ENCODE measurements at regions not wholly inside any gene's neighbourhood (a gene's known extent, or its start where the extent isn't known, plus 50 kb on each side); places are given as distances from the start of the nearest gene placed in this dataset.

DNA sequence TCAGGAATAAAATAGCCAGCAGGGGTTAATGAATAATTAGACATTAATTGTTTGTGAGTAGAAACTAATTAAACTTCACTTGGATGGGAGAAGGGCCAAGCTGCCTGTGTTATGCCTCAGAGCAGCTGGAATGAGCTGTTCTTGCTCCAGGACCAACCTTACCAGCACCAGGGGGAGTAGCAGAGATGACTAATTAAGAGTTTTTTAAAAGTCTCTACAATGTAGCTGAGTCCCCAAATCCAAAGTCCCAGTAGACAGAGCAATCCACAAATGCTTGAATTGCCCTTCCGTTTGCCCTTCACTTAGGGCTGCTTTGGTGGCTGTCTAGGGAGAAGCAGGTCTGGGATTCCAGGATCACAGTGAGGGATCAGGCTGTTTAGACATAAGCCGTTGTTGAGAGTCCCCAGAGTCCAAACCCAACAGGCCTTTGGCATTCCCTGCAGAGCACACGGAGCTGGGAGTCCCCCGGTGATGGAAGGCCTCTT is 59.4 kb downstream of the RHOB start:
- Histone ChIP-seq H2BK5ac (ENCODE audit: low read length) (no peak overlapping the region), H2AK5ac (ENCODE audit: low read depth, low read length) (no peak overlapping the region), H3K4me3 (ENCODE audit: low read length in 2 of 2) (no peak overlapping the region), H2AFZ (ENCODE audit: low read length) (no peak overlapping the region), H3K79me1 (ENCODE audit: low read depth, low read length) (no peaks in the 10 kb centered on the region), H2BK15ac (ENCODE audit: low read length) (no peak overlapping the region), H4K91ac (ENCODE audit: low read depth, low read length, poor library complexity) (no peak overlapping the region), H3K27me3 (ENCODE audit: control insufficient read depth in 3 of 3, insufficient read depth in 3 of 3, low read depth in 1 of 3, low read length in 3 of 3) (no peaks in the 10 kb centered on the region), H3K4me1 (ENCODE audit: control insufficient read depth in 2 of 2, insufficient read depth in 1 of 2, low read depth in 1 of 2, low read length in 2 of 2) (peaks cover 13 to 16% of the 10 kb centered on the region in 2 donors), H3K4me2 (ENCODE audit: insufficient read depth, low read length, poor library complexity, severe bottlenecking) (no peak overlapping the region), H3K36me3 (replicated peaks in 1 of 2; ENCODE audit: control insufficient read depth in 2 of 2, insufficient read depth in 2 of 2, low read length in 2 of 2) (no peaks in the 10 kb centered on the region), H3K14ac (ENCODE audit: low read length) (no peak overlapping the region), H3K18ac (ENCODE audit: low read length) (no peak overlapping the region), H3K23ac (ENCODE audit: low read depth, low read length, poor library complexity) (no peak overlapping the region), H4K8ac (ENCODE audit: low read depth, low read length) (no peak overlapping the region), H3K4ac (ENCODE audit: low read length) (no peak overlapping the region), H3K27ac (replicated peaks; ENCODE audit: low read length) (no peak overlapping the region), H2BK120ac (ENCODE audit: low read depth, low read length) (no peak overlapping the region), H3K9ac (ENCODE audit: low read depth, low read length, poor library complexity) (no peak overlapping the region), H2BK12ac (ENCODE audit: low read length) (no peak overlapping the region), H3K9me3 (replicated peaks in 1 of 2; ENCODE audit: control insufficient read depth in 2 of 2, insufficient read depth in 1 of 2, low read depth in 1 of 2, low read length in 2 of 2) (peaks cover 0 to 3% of the 10 kb centered on the region in 2 donors)
- WGBS, 2 donors (ENCODE audit: extremely low coverage in 2 of 2, insufficient read length in 2 of 2, insufficient replicate concordance in 1 of 2) = no CpG with 5 or more reads among the region's 4 CpGs
- no peak for DNase-seq (ENCODE audit: low spot score)

DNA sequence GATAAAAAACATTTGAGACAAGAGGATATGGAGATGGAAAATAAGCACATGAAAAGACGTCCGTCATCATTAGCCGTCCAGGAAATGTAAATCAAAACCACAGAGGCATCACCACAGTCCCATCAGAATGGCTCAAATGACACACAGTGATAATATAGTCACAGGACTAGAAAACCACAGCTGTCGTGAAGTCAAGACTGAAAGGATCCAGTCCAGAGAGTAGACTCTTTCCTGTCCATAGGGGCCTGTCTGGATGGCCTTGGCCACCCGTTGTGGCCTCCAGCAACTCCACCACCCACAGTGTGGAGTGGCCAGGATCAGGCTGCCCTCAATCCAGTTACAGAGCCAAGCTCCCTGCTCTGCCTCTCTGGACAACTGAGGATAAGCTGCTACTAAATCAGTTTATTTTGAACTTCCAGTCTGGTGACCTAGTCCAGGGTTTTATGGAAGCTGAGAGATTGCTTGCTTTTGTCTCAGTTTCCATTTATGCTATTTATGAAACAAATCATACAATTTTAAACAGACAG is 60.4 kb downstream of the RHOB start:
- WGBS, 2 donors (ENCODE audit: extremely low coverage in 2 of 2, insufficient read length in 2 of 2, insufficient replicate concordance in 1 of 2) = no CpG with 5 or more reads among the region's 5 CpGs
- H3K18ac ChIP-seq (ENCODE audit: low read length) = no peak overlapping the region
- no peak overlapping the region for H2AK5ac ChIP-seq (ENCODE audit: low read depth, low read length)
- H2BK15ac ChIP-seq (ENCODE audit: low read length) = no peak overlapping the region
- H2BK12ac ChIP-seq (ENCODE audit: low read length) = no peak overlapping the region
- H3K4me2 ChIP-seq (ENCODE audit: insufficient read depth, low read length, poor library complexity, severe bottlenecking) = no peak overlapping the region
- H3K14ac ChIP-seq (ENCODE audit: low read length) = no peak overlapping the region
- no peak overlapping the region for H4K91ac ChIP-seq (ENCODE audit: low read depth, low read length, poor library complexity)
- H2BK5ac ChIP-seq (ENCODE audit: low read length) = no peak overlapping the region
- no peaks in the 10 kb centered on the region for H3K79me1 ChIP-seq (ENCODE audit: low read depth, low read length)
- no peak overlapping the region for H3K23ac ChIP-seq (ENCODE audit: low read depth, low read length, poor library complexity)
- no peak overlapping the region for H3K27ac ChIP-seq (replicated peaks; ENCODE audit: low read length)
- no peak overlapping the region for H3K4ac ChIP-seq (ENCODE audit: low read length)
- H3K4me1 ChIP-seq (ENCODE audit: control insufficient read depth in 2 of 2, insufficient read depth in 1 of 2, low read depth in 1 of 2, low read length in 2 of 2) = peaks cover 19 to 22% of the 10 kb centered on the region in 2 donors
- H2AFZ ChIP-seq (ENCODE audit: low read length) = no peak overlapping the region
- no peak for DNase-seq (ENCODE audit: low spot score)
- no peaks in the 10 kb centered on the region for H3K36me3 ChIP-seq (replicated peaks in 1 of 2; ENCODE audit: control insufficient read depth in 2 of 2, insufficient read depth in 2 of 2, low read length in 2 of 2)
- H3K9ac ChIP-seq (ENCODE audit: low read depth, low read length, poor library complexity) = peak overlapping the region; percentile 39
- H3K9me3 ChIP-seq (replicated peaks in 1 of 2; ENCODE audit: control insufficient read depth in 2 of 2, insufficient read depth in 1 of 2, low read depth in 1 of 2, low read length in 2 of 2) = peaks cover 0 to 3% of the 10 kb centered on the region in 2 donors
- no peak overlapping the region for H4K8ac ChIP-seq (ENCODE audit: low read depth, low read length)
- H3K27me3 ChIP-seq (ENCODE audit: control insufficient read depth in 3 of 3, insufficient read depth in 3 of 3, low read depth in 1 of 3, low read length in 3 of 3) = no peaks in the 10 kb centered on the region
- H3K4me3 ChIP-seq (ENCODE audit: low read length in 2 of 2) = no peak overlapping the region
- no peak overlapping the region for H2BK120ac ChIP-seq (ENCODE audit: low read depth, low read length)

DNA sequence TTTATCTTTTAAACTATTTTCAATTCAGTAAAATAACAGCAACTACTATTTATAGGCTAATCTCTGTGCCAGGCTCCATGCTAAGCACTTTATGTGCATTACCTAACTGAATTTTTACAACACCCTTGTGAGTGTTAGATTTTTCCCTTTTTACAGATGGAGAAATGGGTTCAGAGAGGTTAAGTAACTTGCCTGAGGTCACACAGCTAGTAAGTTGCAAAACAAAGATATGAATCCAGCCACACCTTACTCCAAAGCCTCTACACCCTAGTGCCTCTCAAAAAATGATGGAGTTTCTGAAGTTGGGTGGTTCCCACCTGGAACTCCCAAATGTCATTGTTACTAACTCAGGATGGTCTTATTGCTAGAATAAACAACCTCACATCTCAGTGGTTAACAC is 60.8 kb downstream of the RHOB start:
- H4K8ac ChIP-seq (ENCODE audit: low read depth, low read length) = no peak overlapping the region
- DNase-seq (ENCODE audit: low spot score) = no peak
- no peak overlapping the region for H3K4me3 ChIP-seq (ENCODE audit: low read length in 2 of 2)
- H2AK5ac ChIP-seq (ENCODE audit: low read depth, low read length) = no peak overlapping the region
- H3K18ac ChIP-seq (ENCODE audit: low read length) = no peak overlapping the region
- no peak overlapping the region for H2BK12ac ChIP-seq (ENCODE audit: low read length)
- no peaks in the 10 kb centered on the region for H3K27me3 ChIP-seq (ENCODE audit: control insufficient read depth in 3 of 3, insufficient read depth in 3 of 3, low read depth in 1 of 3, low read length in 3 of 3)
- no peak overlapping the region for H2BK120ac ChIP-seq (ENCODE audit: low read depth, low read length)
- no peak overlapping the region for H2BK5ac ChIP-seq (ENCODE audit: low read length)
- H3K14ac ChIP-seq (ENCODE audit: low read length) = no peak overlapping the region
- no peaks in the 10 kb centered on the region for H3K36me3 ChIP-seq (replicated peaks in 1 of 2; ENCODE audit: control insufficient read depth in 2 of 2, insufficient read depth in 2 of 2, low read length in 2 of 2)
- no peak overlapping the region for H3K27ac ChIP-seq (replicated peaks; ENCODE audit: low read length)
- no peak overlapping the region for H2AFZ ChIP-seq (ENCODE audit: low read length)
- H3K79me1 ChIP-seq (ENCODE audit: low read depth, low read length) = no peaks in the 10 kb centered on the region
- no peak overlapping the region for H4K91ac ChIP-seq (ENCODE audit: low read depth, low read length, poor library complexity)
- H3K4me1 ChIP-seq (ENCODE audit: control insufficient read depth in 2 of 2, insufficient read depth in 1 of 2, low read depth in 1 of 2, low read length in 2 of 2) = peaks cover 19 to 22% of the 10 kb centered on the region in 2 donors
- H3K4ac ChIP-seq (ENCODE audit: low read length) = no peak overlapping the region
- peaks cover 0 to 3% of the 10 kb centered on the region in 2 donors for H3K9me3 ChIP-seq (replicated peaks in 1 of 2; ENCODE audit: control insufficient read depth in 2 of 2, insufficient read depth in 1 of 2, low read depth in 1 of 2, low read length in 2 of 2)
- no peak overlapping the region for H3K23ac ChIP-seq (ENCODE audit: low read depth, low read length, poor library complexity)
- H3K4me2 ChIP-seq (ENCODE audit: insufficient read depth, low read length, poor library complexity, severe bottlenecking) = no peak overlapping the region
- no peak overlapping the region for H3K9ac ChIP-seq (ENCODE audit: low read depth, low read length, poor library complexity)
- no peak overlapping the region for H2BK15ac ChIP-seq (ENCODE audit: low read length)

DNA sequence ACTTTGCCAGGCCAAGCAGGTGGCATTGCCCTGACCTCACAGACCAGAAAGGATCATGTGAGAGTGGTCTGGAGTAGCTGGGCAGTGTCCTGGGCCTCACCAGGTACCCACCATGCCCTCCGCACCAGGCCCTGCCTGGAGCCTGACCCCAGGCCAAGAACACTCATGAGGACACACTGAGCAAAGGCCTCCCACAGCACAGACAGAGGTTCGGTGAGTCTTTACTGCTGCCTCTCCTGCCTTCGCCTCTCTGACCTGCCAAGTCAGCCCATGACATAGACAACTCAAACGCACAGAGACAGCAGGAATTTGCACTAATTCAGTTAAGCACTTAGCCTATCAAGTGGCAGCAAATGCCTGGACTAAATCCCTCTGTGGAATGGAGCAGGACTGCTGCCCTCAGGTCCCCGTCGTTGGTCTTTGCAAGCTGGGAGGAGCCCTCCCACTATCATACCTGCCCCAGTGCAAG is 62.5 kb downstream of the RHOB start:
- Histone ChIP-seq H3K9me3 (replicated peaks in 1 of 2; ENCODE audit: control insufficient read depth in 2 of 2, insufficient read depth in 1 of 2, low read depth in 1 of 2, low read length in 2 of 2) (peaks cover 0 to 3% of the 10 kb centered on the region in 2 donors), H3K4ac (ENCODE audit: low read length) (peak overlapping the region; percentile 30), H3K4me1 (ENCODE audit: control insufficient read depth in 2 of 2, insufficient read depth in 1 of 2, low read depth in 1 of 2, low read length in 2 of 2) (peaks cover 19 to 22% of the 10 kb centered on the region in 2 donors), H2BK12ac (ENCODE audit: low read length) (no peak overlapping the region), H2AFZ (ENCODE audit: low read length) (no peak overlapping the region), H3K27ac (replicated peaks; ENCODE audit: low read length) (no peak overlapping the region), H2BK5ac (ENCODE audit: low read length) (no peak overlapping the region), H3K23ac (ENCODE audit: low read depth, low read length, poor library complexity) (peak overlapping the region; percentile 52), H3K36me3 (replicated peaks in 1 of 2; ENCODE audit: control insufficient read depth in 2 of 2, insufficient read depth in 2 of 2, low read length in 2 of 2) (no peaks in the 10 kb centered on the region), H4K8ac (ENCODE audit: low read depth, low read length) (no peak overlapping the region), H3K79me1 (ENCODE audit: low read depth, low read length) (no peaks in the 10 kb centered on the region), H2AK5ac (ENCODE audit: low read depth, low read length) (peak overlapping the region; percentile 64), H3K18ac (ENCODE audit: low read length) (peak overlapping the region; percentile 89), H4K91ac (ENCODE audit: low read depth, low read length, poor library complexity) (no peak overlapping the region), H3K14ac (ENCODE audit: low read length) (peak overlapping the region; percentile 1), H3K4me2 (ENCODE audit: insufficient read depth, low read length, poor library complexity, severe bottlenecking) (no peak overlapping the region), H3K27me3 (ENCODE audit: control insufficient read depth in 3 of 3, insufficient read depth in 3 of 3, low read depth in 1 of 3, low read length in 3 of 3) (no peaks in the 10 kb centered on the region), H2BK120ac (ENCODE audit: low read depth, low read length) (no peak overlapping the region), H3K9ac (ENCODE audit: low read depth, low read length, poor library complexity) (no peak overlapping the region), H3K4me3 (ENCODE audit: low read length in 2 of 2) (no peak overlapping the region), H2BK15ac (ENCODE audit: low read length) (peak overlapping the region; percentile 41)
- WGBS, 2 donors (ENCODE audit: extremely low coverage in 2 of 2, insufficient read length in 2 of 2, insufficient replicate concordance in 1 of 2) = no CpG with 5 or more reads among the region's 6 CpGs
- DNase-seq (ENCODE audit: low spot score) = no peak

Data from neuronal stem cell (in vitro differentiated cells).